ENCODE measurements at regions not wholly inside any gene's neighbourhood (a gene's known extent, or its start where the extent isn't known, plus 50 kb on each side); places are given as distances from the start of the nearest gene placed in this dataset.

DNA sequence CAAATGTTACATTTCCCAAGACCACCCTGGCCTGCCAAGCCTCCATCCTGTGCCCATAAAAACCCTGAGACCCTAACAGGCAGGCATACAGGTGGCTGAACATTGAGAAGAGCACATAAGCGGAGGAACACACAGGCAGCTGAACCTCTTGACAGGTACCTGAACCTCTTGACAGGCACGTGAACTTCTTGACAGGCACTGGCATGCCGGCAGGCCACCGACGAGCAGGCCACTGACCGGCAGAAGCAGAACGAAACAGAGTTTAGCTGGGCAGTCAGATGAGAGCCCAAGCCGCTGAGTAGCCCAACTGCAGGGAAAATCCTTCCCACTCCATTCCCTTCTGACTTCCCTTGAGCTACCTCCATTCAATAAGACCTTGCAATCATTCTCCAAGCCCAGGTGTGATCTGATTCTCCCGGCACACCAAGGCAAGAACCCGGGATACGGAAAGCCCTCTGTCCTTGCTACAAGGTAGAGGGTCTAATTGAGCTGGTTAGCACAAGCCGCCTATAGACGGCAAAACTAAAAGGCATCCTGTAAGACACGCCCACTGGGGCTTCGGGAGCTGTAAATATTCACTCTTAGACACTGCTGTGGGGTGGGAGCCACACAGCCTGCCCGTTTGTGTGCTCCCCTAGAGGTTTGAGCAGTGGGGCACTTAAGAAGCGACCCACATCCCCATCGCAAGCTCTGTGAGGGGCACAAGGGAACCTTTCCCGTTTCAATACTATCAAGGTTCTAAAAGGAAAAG is 2613.9 kb upstream of the PCDH20 start:
- Histone ChIP-seq H3F3A (ENCODE audit: control insufficient read depth, insufficient read depth) (no peaks in the 10 kb centered on the region), H4K20me1 (ENCODE audit: control insufficient read depth, insufficient read depth, low read depth, low read length) (no peaks in the 10 kb centered on the region), H3K9me2 (replicated peaks; ENCODE audit: control insufficient read depth, low read length) (no peaks in the 10 kb centered on the region), H3K27me3 (ENCODE audit: control insufficient read depth, low read length) (no peaks in the 10 kb centered on the region), H3K4me3 (ENCODE audit: low read length) (no peak overlapping the region), H3K27ac (ENCODE audit: low read depth, low read length) (no peak overlapping the region), H3K4me2 (ENCODE audit: low read length) (no peak overlapping the region), H3K36me3 (ENCODE audit: control insufficient read depth, low read length) (no peaks in the 10 kb centered on the region), H3K4me1 (ENCODE audit: control insufficient read depth, low read length) (no peaks in the 10 kb centered on the region), H3K9me3 (ENCODE audit: control insufficient read depth, insufficient read depth, low read length) (no peaks in the 10 kb centered on the region; the same call in 1 of the 2 replicates), H3K79me2 (ENCODE audit: control insufficient read depth, low read length) (no peaks in the 10 kb centered on the region)
- no peak for TF ChIP-seq EZH2phosphoT487 (IDR thresholded peaks at IDR 0.05; ENCODE audit: borderline replicate concordance, low read length)
- TF ChIP-seq, protein P1, sequence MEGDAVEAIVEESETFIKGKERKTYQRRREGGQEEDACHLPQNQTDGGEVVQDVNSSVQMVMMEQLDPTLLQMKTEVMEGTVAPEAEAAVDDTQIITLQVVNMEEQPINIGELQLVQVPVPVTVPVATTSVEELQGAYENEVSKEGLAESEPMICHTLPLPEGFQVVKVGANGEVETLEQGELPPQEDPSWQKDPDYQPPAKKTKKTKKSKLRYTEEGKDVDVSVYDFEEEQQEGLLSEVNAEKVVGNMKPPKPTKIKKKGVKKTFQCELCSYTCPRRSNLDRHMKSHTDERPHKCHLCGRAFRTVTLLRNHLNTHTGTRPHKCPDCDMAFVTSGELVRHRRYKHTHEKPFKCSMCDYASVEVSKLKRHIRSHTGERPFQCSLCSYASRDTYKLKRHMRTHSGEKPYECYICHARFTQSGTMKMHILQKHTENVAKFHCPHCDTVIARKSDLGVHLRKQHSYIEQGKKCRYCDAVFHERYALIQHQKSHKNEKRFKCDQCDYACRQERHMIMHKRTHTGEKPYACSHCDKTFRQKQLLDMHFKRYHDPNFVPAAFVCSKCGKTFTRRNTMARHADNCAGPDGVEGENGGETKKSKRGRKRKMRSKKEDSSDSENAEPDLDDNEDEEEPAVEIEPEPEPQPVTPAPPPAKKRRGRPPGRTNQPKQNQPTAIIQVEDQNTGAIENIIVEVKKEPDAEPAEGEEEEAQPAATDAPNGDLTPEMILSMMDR (IDR thresholded peaks at IDR 0.05; ENCODE audit: low read depth, low read length, poor library complexity, severe bottlenecking), result no peak

DNA sequence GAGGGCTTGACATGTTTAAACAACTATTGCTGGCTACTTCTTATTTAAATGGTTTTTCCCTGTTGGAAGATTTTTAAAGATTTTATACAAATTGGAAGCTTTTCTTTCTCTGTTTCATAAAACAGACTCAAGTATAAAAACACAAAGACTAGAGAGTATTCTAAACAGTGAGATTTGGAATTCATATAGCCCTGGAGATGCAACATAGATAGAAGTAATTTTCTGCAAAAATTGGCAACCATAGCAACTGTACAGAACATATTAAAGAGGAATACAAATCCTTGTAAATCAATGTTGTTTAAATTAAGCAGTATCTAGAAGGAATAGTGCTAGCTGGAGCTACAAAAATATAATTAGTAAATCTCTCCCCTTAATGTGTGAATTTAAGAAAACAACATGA is 2612.9 kb upstream of the PCDH20 start:
- H3K9me3 ChIP-seq (ENCODE audit: control insufficient read depth, insufficient read depth, low read length), result no peaks in the 10 kb centered on the region; the same call in 1 of the 2 replicates
- no peaks in the 10 kb centered on the region for H3K9me2 ChIP-seq (replicated peaks; ENCODE audit: control insufficient read depth, low read length)
- no peaks in the 10 kb centered on the region for H3K79me2 ChIP-seq (ENCODE audit: control insufficient read depth, low read length)
- H3K27me3 ChIP-seq (ENCODE audit: control insufficient read depth, low read length), result no peaks in the 10 kb centered on the region
- no peaks in the 10 kb centered on the region for H3F3A ChIP-seq (ENCODE audit: control insufficient read depth, insufficient read depth)
- H4K20me1 ChIP-seq (ENCODE audit: control insufficient read depth, insufficient read depth, low read depth, low read length), result no peaks in the 10 kb centered on the region
- H3K27ac ChIP-seq (ENCODE audit: low read depth, low read length), result no peak overlapping the region
- no peak overlapping the region for H3K4me3 ChIP-seq (ENCODE audit: low read length)
- H3K36me3 ChIP-seq (ENCODE audit: control insufficient read depth, low read length), result no peaks in the 10 kb centered on the region
- TF ChIP-seq EZH2phosphoT487 (IDR thresholded peaks at IDR 0.05; ENCODE audit: borderline replicate concordance, low read length), result no peak
- TF ChIP-seq, protein P1 (IDR thresholded peaks at IDR 0.05; ENCODE audit: low read depth, low read length, poor library complexity, severe bottlenecking), result no peak
- H3K4me1 ChIP-seq (ENCODE audit: control insufficient read depth, low read length), result no peaks in the 10 kb centered on the region
- no peak overlapping the region for H3K4me2 ChIP-seq (ENCODE audit: low read length)

DNA sequence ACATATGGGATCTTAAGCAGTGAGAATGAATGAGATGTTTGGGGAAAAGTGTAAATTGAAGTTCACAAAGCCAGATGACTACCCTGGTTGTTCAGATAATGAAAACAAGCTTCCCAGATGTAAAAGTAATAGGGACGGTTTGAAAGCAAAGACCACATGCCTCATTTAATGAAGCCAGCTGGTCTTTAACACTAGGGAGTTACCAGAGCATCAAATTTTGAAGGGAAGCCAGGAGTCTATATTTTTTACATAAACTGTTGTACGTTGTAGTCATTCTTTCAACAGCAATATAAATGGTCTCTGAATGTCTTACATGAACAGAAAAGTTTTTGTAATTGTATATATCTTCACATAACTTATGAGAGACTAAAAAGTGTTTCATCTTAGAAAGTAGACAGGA is 2604.5 kb upstream of the PCDH20 start:
- Histone ChIP-seq H3K27ac (ENCODE audit: low read depth, low read length) (no peak overlapping the region), H3K27me3 (ENCODE audit: control insufficient read depth, low read length) (no peaks in the 10 kb centered on the region), H3K4me2 (ENCODE audit: low read length) (no peak overlapping the region), H3K4me3 (ENCODE audit: low read length) (no peak overlapping the region), H3K9me3 (ENCODE audit: control insufficient read depth, insufficient read depth, low read length) (no peaks in the 10 kb centered on the region), H3K9me2 (replicated peaks; ENCODE audit: control insufficient read depth, low read length) (no peaks in the 10 kb centered on the region), H3K4me1 (ENCODE audit: control insufficient read depth, low read length) (no peaks in the 10 kb centered on the region), H3K79me2 (ENCODE audit: control insufficient read depth, low read length) (no peaks in the 10 kb centered on the region), H3F3A (ENCODE audit: control insufficient read depth, insufficient read depth) (no peaks in the 10 kb centered on the region), H4K20me1 (ENCODE audit: control insufficient read depth, insufficient read depth, low read depth, low read length) (no peaks in the 10 kb centered on the region), H3K36me3 (ENCODE audit: control insufficient read depth, low read length) (no peaks in the 10 kb centered on the region)
- TF ChIP-seq EZH2phosphoT487 (IDR thresholded peaks at IDR 0.05; ENCODE audit: borderline replicate concordance, low read length), result no peak
- TF ChIP-seq, protein P1 (IDR thresholded peaks at IDR 0.05; ENCODE audit: low read depth, low read length, poor library complexity, severe bottlenecking), result no peak
